ENCODE measurements at regions not wholly inside any gene's neighbourhood (a gene's known extent, or its start where the extent isn't known, plus 50 kb on each side); places are given as distances from the start of the nearest gene placed in this dataset.
"Not testable (repeated sequence)": the region's sequence is repeated elsewhere in the genome, so short reads cannot be mapped to it uniquely, and the experiment has no call there.

DNA sequence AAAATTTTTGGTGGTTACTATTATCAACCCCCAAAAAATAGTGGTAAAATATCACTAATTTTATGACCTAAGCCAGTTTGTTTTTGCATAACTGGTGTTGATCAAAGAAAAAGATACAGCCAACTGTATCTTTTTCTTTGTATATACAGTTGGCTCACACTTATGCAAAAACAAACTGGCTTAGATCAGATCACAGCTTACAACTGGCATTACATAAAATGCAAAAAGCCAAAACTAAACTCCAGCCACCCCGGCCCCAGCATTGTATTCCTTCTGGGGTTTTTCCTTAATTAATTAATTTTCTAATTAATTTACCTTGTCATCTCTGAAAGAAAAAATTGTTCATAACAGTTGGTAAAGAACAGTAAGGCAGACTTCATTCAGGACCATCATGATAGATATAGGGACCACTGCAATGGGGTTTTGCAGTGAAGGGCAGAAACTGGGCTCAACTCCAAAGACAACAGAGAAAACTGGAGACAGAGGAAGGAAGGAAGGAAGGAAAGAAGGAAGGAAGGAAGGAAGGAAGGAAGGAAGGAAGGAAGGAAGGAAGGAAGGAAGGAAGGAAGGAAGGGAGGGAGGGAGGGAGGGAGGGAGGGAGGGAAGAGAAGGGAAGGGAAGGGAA, 202.1 kb downstream of the HNRNPD start:
- no peak for DNase-seq

DNA sequence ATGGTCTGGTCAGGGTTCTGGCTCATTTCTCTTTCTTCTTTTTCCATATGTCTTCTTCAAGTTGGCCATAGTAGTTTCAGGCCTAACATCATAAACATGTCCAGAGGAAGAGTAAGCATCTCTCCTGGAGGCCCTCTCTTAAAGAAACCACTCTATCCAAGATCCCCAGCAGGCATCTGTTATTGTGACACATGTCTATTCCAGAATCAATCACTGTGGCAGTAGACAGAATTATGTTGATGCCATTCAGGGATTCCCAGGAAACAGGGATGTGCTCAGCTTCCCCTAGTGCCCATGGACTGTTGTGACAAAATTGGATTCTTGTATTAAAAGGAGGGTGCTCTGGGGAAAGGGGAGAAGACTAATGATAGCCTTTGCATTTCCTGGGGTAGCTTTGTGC, 224.0 kb downstream of the HNRNPD start:
- no peak for DNase-seq

- no peak for DNase-seq
These were observed 227.9 kb downstream of the HNRNPD start for GRCh38 chr4:82145850-82146249.

DNA sequence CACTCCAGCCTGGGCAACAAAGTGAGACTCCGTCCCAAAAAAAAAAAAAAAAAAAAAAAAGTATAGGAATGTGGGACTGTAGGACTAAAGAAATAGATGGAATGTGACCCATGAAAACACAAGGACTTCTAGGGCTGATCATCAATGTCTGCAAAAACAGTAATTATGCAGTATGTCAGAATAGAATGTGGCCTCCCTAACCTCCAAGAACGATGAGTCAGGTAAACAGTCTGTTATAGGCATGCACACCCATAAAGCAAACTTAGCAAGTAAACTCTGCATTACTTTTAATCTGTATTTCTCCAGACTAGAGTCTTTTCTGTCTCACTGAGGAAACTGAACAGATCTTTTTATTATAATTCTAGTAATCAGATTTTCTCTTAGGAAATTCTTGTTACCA, 233.4 kb downstream of the HNRNPD start:
- no peak for DNase-seq

DNA sequence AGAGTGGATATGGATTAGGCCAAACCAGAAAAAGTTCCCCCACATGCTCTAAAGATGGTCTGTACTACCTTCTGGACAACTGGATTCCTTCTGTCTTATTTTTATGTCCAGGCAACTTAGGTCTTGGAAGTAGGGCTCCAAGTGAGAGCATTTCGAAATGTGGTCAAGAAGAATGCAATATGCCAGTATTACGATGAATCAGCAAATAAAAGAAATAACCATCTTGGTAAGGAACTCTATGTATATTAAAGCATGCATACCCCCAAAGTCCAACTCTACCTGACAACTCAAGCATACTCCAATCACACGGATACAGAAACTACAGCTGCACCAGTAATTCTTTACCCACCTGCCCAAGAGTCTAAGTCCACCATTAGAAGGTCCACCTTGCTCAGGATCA, 234.5 kb downstream of the HNRNPD start:
- no peak for DNase-seq

GRCh38 chr4:82138374-82138773, 235.4 kb downstream of the HNRNPD start:
- no peak for DNase-seq

DNA sequence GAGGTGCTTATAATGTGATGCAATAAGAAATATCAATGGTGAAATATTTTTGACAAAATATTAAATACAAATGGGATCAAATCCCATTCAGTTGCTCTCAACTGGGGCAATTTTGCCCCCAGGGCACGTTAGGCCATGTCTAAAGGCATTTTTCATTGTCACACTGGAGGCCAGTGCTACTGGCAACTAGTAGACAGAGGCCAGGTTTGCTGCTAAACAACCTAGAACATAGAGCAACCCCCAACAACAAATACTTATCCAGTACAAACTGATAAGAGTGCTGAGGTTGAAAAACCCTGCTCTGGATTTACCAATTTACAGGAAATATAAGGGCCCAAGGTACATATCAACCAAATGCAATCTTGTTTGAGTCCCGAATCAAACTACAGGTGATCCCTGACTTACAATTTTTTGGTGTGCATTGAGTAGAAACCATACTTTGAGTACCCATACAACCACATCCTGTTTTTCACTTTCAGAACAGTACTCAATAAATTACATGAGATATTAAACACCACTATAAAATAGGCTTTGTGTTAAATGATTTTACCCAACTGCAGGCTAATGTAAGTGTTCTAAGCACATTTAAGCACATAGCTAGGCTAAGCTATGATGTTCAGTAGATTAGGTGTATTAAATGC, 237.5 kb downstream of the HNRNPD start:
- no peak for DNase-seq

GRCh38 chr4:82128355-82128754, 245.4 kb downstream of the HNRNPD start:
- DNase-seq: no peak

- DNase-seq: no peak
These were observed 247.2 kb downstream of the HNRNPD start for GRCh38 chr4:82126512-82127040.

DNA sequence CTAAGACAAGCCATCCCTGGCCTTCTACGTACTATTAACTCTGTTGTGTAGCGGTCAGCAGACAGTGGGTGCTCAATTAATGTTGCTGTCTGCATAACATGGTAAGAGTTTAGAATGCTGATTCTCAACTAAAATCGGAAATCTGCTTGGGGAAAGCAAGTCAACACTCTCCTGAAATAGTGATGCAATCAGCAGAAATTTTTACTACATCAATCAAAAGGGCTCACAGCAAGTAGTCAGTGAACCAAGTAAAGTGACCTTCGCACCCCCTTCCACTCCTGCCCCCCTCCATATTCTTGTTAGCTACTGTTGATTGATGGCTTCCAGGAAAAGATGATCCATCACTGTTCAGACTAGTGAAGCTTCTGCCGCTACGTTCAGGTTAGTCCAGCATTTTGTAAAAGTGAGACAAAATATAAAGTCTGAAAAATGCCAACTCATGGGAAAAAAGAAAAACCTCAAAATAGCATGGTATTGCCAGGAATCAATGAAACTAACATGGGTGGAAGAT, 247.9 kb downstream of the HNRNPD start:
- no peak for DNase-seq

DNA sequence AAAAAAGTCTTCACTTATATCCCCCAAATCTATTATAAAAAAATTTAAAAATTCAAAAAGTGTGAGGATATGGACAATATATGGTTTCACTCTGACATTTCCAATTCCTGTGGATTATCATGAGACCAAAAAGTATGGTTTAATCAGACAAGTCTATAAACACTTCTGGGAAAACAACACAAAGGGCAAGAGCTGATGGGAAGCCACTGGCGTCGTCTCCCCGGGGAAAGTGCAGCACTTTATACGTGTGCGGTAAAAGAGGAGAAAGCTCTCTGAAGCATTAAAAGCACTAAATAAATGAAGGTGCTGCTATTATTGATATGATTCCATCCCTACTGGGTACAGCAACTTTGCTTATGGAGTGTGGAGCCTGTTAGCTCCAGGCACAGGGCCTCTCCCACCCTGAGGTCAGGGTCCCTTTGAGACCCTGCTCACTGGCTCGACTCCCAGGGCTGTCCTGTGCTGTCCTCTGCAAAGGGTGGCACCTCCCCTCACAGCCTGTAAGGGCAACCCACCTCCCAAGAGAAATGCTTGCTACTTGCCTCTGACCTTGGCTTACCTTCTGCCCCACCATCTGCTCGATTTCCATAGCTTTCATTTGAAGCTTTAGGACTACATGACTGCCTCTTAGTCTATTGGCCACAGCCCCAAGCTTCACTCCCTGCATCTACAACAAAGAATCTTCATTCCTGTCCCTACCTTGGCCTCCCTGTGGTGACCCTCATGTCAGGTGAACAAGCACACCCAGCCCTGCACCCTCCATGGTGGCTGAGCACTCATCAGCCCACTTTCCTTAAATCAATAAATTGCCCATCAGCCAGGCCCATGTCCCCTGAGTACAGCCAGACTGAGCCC, 248.6 kb downstream of the HNRNPD start:
- DNase-seq: no peak

- no peak for DNase-seq
These were observed 249.4 kb downstream of the HNRNPD start for GRCh38 chr4:82124365-82124764.

- DNase-seq: no peak
These were observed 249.9 kb downstream of the HNRNPD start for GRCh38 chr4:82123934-82124333.

DNA sequence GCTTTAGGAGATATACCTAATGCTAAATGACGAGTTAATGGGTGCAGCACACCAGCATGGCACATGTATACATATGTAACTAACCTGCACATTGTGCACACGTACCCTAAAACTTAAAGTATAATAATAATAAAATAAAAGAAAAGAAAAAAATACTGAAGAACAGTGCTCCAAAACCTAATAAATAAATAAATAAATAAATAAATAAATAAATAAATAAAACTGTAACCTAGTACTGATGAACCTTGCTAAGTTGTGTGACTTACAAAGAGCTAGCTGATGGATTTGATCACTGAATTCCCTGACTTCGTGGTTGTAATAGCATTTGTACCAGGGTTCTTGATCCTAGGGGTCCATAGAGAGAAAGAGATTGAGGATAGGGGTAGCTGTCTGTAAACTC, 258.6 kb downstream of the HNRNPD start:
- DNase-seq: not testable (repeated sequence)

DNA sequence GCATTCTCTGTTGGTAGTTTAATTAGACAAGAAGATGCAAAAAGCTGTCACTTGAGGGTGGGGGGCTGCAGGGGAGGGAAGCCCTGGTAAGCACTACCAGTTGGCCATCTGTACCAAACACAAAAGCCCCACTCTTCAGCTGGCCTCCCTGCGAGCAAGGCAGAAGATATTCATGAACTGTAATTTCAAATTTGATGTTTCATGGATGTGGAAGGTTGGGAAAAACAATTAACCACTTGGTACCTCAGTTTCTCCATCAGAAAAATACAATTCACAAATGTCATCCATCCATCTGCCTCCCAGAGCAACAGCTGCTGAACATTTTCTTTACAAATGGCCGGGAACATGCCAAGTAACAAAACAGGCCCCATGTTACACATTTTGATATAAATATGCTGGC, 265.3 kb downstream of the HNRNPD start:
- no peak for DNase-seq

DNA sequence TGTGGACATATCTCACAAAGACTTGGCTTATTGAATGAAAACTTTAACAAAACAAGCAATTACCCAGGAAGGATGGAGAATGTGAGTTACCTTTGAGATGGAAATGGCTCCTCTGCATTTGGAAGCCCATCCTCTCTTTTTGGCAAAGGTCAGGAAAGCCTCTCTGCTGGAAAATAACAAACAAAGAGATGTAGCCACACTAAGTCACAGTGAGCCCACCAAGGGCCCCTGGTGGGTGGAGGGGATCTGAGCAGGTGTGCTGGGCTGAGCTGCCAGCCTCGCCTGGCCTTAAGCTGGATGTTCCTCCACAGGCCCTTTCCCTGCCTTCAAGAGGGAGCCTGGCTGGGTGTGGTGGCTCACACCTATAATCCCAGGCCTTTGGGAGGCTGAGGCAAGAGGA, 269.2 kb downstream of the HNRNPD start:
- no peak for DNase-seq

GRCh38 chr4:82099928-82100579, 273.7 kb downstream of the HNRNPD start:
- no peak for DNase-seq

DNA sequence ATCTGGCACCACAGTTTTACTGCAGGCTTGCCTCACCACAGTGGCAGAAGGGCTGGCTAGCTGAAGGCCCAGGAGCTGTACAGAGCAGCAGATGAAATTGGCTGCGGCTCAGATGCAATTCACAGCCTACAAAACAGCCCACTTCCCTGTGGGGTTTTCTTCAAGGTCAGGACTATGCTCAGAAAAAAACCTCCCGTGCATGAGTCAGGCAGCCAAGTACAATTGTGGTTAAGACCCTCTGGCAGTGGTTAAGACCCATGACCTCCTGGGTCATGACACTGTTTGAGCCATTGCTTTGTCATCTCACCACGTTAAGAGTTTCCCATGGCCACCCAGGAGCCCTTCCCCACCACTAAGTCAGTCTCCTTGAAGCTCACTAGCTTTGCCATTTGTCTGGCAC, 276.3 kb downstream of the HNRNPD start:
- no peak for DNase-seq

DNA sequence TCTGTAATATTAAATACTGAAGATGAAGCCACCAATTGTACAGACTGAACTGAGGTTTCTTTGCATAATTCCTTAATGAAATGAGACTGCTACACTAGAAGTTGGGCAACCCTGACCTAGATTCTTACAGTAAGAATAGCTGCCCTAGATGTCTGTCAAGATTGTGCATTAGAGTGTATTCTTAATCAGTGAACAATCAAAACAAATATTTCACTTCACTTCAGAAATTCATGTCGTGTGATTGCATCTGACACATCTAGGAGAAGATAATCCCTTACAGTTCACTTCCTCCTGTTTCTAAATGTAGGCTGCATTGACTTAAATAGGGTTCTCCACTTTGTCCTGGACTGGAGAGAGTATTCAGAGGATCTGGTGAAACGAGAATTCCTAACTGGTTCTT, 283.1 kb downstream of the HNRNPD start:
- no peak for DNase-seq

DNA sequence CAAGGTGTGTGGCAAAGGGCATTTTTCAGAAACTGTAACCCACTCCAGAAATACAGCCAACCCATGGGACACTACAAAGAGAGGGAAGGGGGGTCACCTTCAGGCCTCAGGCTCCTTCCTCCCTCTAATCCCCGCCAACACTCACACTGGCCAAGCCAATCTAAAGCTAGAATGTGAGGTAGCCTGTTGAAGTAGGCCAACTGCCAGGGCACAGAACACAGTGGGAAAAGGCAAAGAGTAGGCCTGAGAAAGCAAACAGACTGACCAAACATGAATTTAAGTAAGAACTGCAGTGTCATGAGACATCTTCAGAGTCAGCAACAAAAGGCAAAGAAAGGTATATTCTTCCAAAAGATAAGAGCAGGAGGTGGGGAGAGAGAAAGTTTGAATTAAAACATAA, 289.0 kb downstream of the HNRNPD start:
- no peak for DNase-seq

DNA sequence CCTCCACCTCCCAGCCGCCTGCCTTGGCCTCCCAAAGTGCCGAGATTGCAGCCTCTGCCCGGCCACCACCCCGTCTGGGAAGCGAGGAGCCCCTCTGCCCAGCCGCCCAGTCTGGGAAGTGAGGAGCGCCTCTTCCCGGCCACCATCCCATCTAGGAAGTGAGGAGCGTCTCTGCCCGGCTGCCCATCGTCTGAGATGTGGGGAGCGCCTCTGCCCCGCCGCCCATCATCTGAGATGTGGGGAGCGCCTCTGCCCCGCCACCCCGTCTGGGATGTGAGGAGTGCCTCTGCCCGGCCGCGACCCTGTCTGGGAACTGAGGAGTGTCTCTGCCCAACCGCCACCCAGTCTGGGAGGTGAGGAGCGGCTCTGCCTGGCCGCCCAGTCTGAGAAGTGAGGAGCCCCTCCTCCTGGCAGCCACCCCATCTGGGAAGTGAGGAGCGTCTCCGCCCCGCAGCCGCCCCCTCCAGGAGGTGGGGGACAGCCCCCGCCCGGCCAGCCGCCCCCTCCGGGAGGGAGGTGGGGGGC, 296.3 kb downstream of the HNRNPD start:
- not testable (repeated sequence) for DNase-seq

DNA sequence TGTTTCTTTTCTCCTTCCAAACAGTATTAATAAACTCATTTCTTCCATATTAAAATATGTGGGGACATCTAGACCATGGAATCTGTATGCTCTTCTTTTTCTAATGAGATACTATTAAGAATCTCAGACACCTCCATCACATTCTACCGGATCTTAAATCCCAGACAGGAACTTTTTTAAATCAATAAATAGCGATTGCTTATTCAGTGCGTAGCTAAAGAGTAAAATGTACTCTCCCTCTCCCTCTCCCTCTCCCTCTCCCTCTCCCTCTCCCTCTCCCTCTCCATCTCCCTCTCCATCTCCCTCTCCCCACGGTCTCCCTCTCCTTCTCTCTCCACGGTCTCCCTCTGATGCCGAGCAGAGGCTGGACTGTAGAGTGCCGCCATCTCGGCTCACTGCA, 297.0 kb downstream of the HNRNPD start:
- no peak for DNase-seq

DNA sequence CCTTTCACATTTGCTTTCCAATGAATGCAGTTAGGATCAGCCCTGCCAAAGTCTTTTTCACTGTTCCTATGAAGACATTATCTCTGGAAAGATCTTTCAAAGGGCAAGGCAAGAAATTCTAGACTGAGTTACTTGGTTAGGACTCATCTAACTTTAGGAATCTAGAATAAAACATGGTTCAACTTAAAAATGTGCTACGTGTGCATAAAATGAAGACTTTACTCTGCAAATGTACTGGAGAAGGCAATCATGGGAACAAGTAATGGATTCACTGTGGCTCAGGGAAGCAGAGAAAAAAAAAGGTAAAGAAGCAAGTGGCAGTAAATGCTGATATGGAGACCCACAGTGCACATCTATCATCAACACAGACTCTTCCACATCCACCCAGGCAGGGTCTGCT, 297.4 kb downstream of the HNRNPD start:
- no peak for DNase-seq

Measured in NCI-H345 (cell line).